OCI-LY1 (cell line): ENCODE measurements at regions not wholly inside any gene's neighbourhood (a gene's known extent, or its start where the extent isn't known, plus 50 kb on each side); places are given as distances from the start of the nearest gene placed in this dataset.

Experiments used
- EZH2 ChIP-seq: fragments of 200-600 bp; sonication (generic), shearing (Covaris generic); IDR thresholded peaks from 2 replicates; pipeline ENCODE4 v1.8.0; 2017; ENCODE audit warnings: borderline replicate concordance, mixed run types, mild to moderate bottlenecking, antibody characterized with exemption, low read length, moderate library complexity, mixed read lengths
- TF ChIP-seq, protein P1 (sequence below): fragments of 200-600 bp; sonication (generic), shearing (Covaris generic); IDR thresholded peaks from 2 replicates; pipeline ENCODE4 v1.5.1; 2017; ENCODE audit warnings: mild to moderate bottlenecking, antibody characterized with exemption, low read length, moderate library complexity, mixed read lengths

DNA sequence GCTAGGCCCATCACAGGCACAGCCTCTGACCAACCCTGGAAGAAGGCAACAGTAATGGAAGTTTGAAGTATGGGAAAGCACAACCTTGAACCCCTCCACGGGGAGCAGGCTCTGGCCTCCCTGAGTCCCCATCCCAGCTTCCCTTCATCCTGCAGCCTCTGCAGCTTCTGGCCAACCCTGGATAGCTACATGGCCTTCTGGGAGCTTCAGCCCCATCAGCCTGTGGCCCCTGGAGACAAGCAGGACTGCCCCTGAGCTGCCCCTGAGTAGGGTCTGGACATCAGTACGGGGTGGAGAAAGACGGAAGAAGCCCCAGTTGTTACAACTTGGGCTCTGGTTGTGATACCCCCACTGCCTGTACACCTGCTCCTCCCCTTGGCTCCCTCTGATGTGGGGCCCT, 113.8 kb upstream of the CD82 start:
- TF ChIP-seq, protein P1, sequence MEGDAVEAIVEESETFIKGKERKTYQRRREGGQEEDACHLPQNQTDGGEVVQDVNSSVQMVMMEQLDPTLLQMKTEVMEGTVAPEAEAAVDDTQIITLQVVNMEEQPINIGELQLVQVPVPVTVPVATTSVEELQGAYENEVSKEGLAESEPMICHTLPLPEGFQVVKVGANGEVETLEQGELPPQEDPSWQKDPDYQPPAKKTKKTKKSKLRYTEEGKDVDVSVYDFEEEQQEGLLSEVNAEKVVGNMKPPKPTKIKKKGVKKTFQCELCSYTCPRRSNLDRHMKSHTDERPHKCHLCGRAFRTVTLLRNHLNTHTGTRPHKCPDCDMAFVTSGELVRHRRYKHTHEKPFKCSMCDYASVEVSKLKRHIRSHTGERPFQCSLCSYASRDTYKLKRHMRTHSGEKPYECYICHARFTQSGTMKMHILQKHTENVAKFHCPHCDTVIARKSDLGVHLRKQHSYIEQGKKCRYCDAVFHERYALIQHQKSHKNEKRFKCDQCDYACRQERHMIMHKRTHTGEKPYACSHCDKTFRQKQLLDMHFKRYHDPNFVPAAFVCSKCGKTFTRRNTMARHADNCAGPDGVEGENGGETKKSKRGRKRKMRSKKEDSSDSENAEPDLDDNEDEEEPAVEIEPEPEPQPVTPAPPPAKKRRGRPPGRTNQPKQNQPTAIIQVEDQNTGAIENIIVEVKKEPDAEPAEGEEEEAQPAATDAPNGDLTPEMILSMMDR, result no peak
- no peak for TF ChIP-seq EZH2
